NCI-H2196 treated with DMSO at 0.1 percent for 48 hours (cell line): ENCODE measurements at regions not wholly inside any gene's neighbourhood (a gene's known extent, or its start where the extent isn't known, plus 50 kb on each side); places are given as distances from the start of the nearest gene placed in this dataset.

Experiments
- DNase-seq: peaks from one replicate; lab custom pipeline; 2025; ENCODE audit not compliant: unreplicated experiment; lab: John Stamatoyannopoulos, UW

DNA sequence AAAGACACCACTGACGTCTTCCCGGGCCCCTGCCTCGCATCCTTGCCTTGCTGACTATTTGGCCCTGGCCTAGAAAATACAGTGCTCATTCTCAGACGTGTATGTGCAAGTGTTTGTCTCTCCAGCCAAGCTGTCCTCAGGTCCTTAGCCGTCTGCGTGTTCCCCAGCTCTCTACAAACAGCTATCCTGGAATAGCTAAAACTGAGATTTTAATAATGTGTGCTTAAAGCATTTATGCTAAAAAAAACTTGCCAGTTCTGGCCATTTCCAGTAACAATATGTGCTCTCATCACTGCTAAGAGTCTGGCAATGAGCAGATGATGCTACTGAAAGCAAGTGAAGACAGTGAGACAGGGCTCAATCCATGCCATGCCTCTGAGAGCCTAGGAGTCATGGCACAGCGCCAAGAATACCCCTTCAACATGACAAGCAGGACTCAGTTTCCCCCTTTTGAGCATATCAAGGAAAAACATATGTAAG is 55.7 kb downstream of the IRF2BP2 start:
- DNase-seq = no peak

GRCh38 chr1:234553240-234554188 is 56.5 kb downstream of the IRF2BP2 start:
- DNase-seq = no peak

DNA sequence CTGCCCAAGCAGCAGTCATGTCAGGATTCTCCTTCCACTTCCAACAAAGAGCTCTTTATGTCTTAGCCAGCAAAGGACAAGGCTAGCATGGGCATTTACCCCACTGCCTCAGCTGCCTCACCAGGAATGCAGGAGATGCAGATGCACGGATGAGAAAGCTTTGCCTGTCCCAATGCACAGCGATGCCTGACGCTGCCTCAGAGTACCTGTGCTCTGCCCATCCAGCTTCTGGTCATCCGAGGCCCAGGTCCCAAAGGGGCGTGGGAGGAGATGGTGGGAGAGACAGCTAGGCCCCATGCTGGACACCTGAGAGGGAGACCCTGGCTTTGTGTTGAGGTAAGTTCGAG is 59.0 kb downstream of the IRF2BP2 start:
- no peak for DNase-seq

- no peak for DNase-seq
Measured at GRCh38 chr1:234550341-234551031, 59.5 kb downstream of the IRF2BP2 start.

DNA sequence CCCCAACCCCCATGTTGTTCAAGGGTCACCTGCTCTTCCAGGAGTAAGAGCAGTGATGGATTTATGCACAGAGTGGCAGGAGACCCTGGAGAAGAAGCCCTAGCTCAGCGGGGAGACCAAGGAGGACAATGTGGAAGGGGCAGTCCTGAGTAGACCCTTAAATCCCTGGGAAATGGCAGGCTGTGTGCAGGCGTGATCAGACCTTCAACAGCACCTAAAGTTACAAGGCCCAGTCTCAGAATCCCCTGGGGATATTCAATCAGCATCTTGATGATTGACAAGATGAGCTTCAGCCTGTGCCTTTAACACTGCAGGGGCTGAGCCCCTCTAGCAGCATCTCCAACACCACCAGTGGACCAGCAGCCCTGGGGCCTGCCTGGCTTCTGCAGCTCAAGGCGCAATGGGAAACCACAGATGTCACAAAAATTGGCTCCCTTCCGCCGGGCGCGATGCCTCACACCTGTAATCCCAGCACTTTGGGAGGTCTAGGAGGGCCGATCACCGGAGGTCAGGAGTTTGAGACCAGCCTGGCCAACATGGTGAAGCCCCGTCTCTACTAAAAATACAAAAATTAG is 60.4 kb downstream of the IRF2BP2 start:
- no peak for DNase-seq

DNA sequence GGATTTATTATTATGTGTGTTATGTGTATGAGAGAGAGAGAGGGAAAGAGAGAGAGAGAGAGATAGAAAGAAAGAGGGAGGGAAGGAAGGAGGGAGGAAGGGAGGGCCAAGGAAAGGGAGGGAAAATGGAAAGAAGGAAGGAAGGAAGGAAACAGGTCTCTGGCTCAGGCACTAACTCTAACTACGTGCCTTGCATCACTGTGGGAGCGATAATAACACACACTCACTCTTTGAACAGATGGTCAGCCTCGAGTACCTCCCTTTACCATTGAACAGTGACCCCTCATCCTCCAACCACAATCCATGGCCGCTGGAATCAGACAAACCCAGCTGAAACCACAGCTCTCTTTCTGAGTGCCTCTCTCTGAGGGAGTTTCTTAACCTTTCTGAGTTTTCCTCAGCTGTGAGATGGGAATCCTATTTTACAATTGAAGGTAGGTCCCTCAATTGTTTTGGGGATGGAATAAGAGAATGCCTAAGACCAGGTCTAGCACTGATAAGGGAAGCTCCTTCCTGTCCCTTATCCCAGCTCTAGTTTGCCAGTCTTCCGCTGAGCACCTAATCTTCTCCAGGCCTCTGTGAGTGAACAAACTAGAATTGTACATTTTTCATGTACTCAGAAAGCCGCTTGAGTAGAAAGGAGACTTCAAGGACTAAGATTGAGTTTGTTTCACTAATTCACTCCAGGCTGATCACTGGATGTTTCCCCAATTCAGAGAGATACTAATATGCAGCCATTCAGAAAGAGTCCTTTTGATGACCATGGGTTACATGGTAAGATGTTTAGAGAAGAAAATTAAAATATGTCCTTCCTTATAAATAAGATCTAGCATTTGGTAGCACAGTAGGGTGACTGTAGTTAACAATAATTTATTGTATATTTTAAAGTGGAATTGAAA is 62.8 kb downstream of the IRF2BP2 start:
- no peak for DNase-seq

- no peak for DNase-seq
Measured at GRCh38 chr1:234546387-234546704, 63.6 kb downstream of the IRF2BP2 start.

DNA sequence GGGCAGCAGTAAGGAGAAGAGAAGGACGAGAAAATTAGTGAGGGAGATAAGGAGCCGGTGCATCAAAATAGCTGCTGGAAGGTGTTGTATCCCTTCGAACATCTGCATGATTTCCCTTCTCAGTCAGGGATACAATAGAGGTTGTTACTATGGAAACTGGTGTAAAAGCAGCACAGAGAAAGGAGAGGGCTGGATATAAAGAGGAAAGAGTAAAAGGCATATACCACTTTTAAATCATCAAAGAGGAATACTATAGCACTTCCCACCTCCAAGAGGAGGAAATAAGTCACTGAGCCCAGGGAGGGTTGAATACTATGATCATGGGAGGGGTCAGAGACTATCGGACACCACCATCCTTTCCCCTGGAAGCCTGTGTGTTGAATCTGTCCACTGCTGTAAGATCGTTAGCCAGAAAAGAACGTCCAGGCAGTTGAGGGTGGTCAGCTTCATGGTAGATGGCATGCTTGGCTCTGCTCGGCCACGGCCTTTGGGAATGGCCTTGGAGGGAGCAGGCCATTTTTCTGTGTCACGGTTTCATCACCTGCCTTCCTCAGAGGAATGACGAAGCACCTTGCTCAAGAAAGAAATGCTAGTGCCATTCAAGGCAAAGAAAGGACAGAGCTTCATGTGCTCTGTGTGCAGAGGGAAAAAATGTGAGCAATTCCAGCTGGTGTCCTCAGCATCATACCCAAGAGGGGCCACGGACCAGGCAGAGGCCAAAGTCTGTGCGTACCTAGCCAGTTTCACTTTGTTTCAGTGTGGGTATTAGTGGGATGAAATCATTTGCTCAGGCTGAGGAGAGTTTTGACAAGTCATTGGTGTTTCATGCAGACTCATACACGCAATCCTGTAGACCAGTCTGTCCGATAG is 64.2 kb downstream of the IRF2BP2 start:
- DNase-seq = no peak

DNA sequence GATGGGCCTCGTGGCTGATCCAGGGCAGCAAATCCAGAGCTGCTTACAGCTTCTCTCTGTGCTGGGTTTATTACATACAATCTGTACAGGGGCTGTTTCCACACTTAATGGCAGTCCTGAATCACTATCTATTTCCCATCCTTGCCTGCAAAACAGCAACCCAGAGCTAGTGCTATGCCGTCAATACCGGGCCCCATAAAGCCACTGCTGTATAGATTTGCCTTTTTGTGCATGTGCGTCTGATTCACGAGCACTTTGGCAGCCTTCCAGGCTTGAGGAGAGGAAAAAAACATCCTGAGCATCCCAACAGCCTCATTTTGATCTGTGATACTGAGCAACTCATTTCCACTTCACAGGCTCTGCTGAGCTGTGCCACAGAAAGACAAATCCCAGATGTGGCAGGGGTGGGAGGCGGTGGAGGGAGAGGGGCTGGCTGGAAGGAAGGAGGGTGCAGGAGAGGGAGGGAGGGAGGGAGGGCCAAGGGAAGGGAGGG is 65.2 kb upstream of the TARBP1 start:
- DNase-seq = peak; percentile 40

GRCh38 chr1:234543442-234544086 is 64.6 kb upstream of the TARBP1 start:
- no peak for DNase-seq

GRCh38 chr1:234542211-234542850 is 63.4 kb upstream of the TARBP1 start:
- DNase-seq = no peak

DNA sequence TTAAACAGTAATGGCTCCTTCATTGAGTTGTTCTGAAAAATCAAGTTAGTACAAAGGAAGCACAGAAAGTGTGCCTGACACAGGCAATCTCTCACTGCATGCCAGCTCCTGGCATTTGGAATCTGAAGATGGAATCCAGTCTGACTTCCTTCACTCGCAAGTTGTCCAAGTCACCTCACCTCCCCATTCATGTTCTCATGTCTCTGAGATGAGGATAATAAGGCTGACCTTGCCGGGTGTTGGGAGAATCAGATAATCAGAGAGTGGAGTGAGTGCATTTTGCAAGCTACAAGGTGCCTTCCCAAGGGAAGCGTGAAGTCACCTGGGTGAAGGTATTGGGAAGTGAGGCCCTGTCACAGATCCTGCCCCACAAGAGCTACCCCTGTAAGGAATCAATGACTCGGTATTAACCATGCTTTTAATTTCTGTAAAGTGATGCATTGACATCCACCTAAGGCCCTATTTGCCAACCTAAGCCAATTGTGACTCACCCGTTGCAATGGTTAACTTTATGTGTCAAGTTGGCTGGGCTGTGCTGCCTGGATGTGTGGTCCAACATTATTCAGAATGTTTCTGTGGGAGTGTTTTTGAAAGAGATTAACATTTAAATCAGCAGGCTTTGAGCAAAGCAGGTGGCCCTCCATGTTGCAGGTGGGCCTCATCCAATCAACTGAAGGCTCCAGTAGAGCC is 62.5 kb upstream of the TARBP1 start:
- DNase-seq = no peak

DNA sequence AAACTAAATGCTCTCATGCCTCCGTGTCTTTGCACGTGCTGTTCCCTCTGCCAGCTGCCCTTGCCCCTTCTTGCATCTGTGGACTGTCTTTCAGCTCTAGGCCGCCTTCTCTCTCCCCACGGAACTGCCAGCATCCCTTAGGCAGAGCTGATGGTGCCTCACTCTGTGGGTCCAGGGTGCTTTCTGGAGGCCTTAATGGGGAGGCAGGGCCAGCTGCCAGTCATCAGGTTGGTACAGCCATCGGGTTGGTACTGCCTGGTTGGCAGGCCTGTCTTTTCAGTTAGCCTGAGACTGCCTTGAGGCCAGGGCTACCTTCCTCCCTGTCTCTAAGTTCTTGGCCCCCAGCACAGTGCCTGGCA is 61.4 kb upstream of the TARBP1 start:
- DNase-seq = no peak

GRCh38 chr1:234539666-234540403 is 60.9 kb upstream of the TARBP1 start:
- DNase-seq = no peak

DNA sequence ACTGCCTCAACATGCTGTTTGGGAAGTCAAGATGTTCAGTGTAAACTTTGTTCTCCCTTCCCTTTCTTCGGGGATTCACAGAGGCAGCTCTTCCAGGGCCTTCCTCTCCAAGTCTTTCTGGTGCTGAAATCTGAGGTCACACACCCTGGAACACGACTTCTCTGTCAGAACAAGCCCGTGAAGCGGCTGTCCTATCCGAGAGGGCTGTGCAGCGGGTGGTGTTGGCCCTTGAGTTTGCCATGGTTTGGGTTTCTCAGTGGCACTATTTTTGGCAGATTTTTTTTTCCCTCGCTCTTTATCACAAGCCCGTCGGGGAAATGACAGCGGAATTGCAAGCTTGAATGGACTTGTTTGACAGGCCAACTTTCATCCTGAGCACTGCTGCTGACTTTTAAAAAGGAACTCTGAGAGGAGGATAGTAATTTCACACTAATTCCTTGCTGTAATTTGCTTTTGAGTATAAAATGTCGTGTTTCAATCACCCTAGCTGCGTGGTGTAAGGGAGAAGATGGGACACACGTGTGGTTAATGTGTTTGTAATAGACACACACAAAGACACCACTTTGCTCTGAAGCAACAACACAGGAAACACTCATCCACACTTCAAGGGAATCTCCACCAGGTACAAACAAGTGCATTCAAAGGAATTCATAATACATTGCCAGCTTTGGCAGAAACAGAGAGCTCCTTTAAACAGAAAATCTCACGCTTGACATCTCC is 60.1 kb upstream of the TARBP1 start:
- DNase-seq = no peak

DNA sequence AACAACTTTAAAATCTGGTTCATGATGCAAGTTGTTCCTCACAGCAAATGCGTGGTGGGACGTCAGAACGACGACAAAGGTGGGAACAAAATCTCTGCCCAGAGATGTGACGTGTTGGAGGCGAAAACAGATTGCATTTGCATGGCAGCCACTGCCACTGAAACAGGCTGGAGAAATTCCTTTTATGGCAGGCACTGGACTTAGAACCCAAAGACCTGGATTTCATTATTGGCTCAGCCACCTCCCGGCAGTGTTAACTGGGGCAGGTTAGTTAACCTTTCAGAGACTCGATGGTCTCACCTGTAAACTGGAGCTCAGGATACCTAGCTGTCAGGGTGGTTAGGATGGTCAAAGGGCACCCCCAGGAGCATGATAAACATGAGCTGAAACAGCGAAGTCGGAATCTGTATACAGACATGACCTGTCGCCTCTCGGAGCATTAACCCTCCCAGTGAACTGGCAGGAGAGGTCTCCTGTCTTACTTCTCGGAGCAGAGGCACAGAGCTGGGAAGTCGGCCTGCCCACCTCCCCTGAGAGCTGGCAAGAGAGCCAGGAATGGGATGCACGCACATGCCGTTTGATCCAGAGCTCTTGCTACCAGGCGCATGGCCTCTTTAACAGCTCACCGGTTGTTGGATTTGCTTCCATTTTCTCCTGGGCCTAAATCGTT is 59.2 kb upstream of the TARBP1 start:
- no peak for DNase-seq

DNA sequence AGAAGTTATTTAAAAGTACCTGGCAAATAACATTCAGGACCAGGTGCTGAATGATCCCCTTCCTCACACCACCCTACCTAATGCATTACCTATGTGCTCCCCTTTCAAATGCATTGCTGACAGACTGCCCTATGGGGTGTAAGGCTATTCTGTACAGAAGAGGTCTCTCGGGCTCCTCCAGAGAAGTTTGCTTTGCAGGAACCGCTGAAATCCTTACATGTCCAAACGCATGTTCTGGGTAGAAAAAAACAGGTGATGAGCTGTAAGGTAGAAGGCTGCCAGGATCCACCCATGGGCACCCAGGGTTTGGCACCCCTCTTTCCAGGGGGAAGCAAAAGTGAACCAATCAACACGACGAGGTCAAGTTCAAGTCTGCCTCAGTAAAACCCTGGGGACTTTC is 58.3 kb upstream of the TARBP1 start:
- DNase-seq = no peak
